Spleen (tissue), 11 donors: ENCODE measurements at regions not wholly inside any gene's neighbourhood (a gene's known extent, or its start where the extent isn't known, plus 50 kb on each side); places are given as distances from the start of the nearest gene placed in this dataset.

ENCODE experiments used
- DNase-seq: peaks from one replicate; pipeline ENCODE4 v3.0.0-alpha.2; 2020
- H3K27ac ChIP-seq, 8 donors: fragments of 200-600 bp; sonication (generic) in 7 of 8; 1 replicate in 4 of 8; 2 replicates in 4 of 8; pipeline versions ENCODE4 v1.5.0 to v1.8.0; 2016 to 2021; ENCODE audit warnings: inconsistent platforms in 4 of 8, mild to moderate bottlenecking in 4 of 8, moderate library complexity in 1 of 8
- H3K27me3 ChIP-seq, 7 donors: fragments of 200-600 bp; sonication (generic) in 6 of 7; replicated peaks in 1 of 7; 1 replicate in 4 of 7; 2 replicates in 3 of 7; pipeline versions ENCODE4 v1.5.0 to v1.8.0; 2016 to 2021; ENCODE audit warnings: inconsistent platforms in 3 of 7, mild to moderate bottlenecking in 1 of 7
- H3K36me3 ChIP-seq, 6 donors: fragments of 200-600 bp; sonication (generic) in 5 of 6; 1 replicate in 4 of 6; 2 replicates in 2 of 6; pipeline versions ENCODE4 v1.5.0 to v1.8.0; 2016 to 2021; ENCODE audit warnings: inconsistent platforms in 2 of 6
- H3K4me1 ChIP-seq, 6 donors: fragments of 200-600 bp; sonication (generic) in 5 of 6; 1 replicate in 3 of 6; 2 replicates in 3 of 6; pipeline versions ENCODE4 v1.5.0 to v1.8.0; 2016 to 2021; ENCODE audit warnings: inconsistent platforms in 3 of 6
- H3K4me3 ChIP-seq, 8 donors: fragments of 200-600 bp; sonication (generic) in 7 of 8; 1 replicate in 4 of 8; 2 replicates in 4 of 8; pipeline versions ENCODE4 v1.5.0 to v1.8.0; 2016 to 2021; ENCODE audit warnings: inconsistent platforms in 4 of 8, mild to moderate bottlenecking in 4 of 8, moderate library complexity in 2 of 8
- H3K9me3 ChIP-seq, 8 donors: fragments of 200-600 bp; sonication (generic) in 7 of 8; 1 replicate in 4 of 8; 2 replicates in 4 of 8; pipeline versions ENCODE4 v1.5.0 to v1.8.0; 2016 to 2021; ENCODE audit warnings: inconsistent platforms in 4 of 8
- CTCF ChIP-seq, 11 experiments: fragments of 200-600 bp in 7 of 11; fragments of 450-650 bp in 4 of 11; sonication (generic) in 4 of 11; IDR thresholded peaks in 8 of 11; conservative IDR thresholded peaks in 3 of 11; 1 replicate in 7 of 11; 2 replicates in 4 of 11; pipeline versions ENCODE4 v1.4.0 to v1.8.0; 2016 to 2021; ENCODE audit warnings: antibody characterized with exemption in 11 of 11, inconsistent platforms in 4 of 11, mild to moderate bottlenecking in 1 of 11
- POLR2A ChIP-seq, 3 donors: fragments of 450-650 bp; IDR thresholded peaks; one replicate each; pipeline ENCODE4 v1.5.1; 2017; ENCODE audit warnings: antibody characterized with exemption in 3 of 3, mild to moderate bottlenecking in 1 of 3
- POLR2AphosphoS5 ChIP-seq, 3 donors: sonication (generic); formaldehyde crosslinking; IDR thresholded peaks; one replicate each; pipeline ENCODE4 v1.5.1; 2017; ENCODE audit warnings: antibody characterized with exemption in 3 of 3
- WGBS, 5 donors: extraction: QIAGEN DNeasy Blood & Tissue Kit in 3 of 5; methylation state at CpG; one replicate each; pipeline versions ENCODE4 v1.1.5 to v1.1.7; 2013 to 2018; 5-methylcytosine and 5-hydroxymethylcytosine counted together
- intact Hi-C: fragments of 100-400 bp; cut with DNase I; formaldehyde crosslinking; loops from one replicate; pipeline ENCODE4 v1.15.0; 2023; ENCODE audit warnings: low total_unique reads
- donor health status: healthy with polysubstance abuse.
- donor health status: DM: no; HTN: no; CAD: no; lungs with moderate emphysema.
- donor health status: DM: no; HTN: no; CAD: no.
- donor health status: Bipolar disorder and iron deficiency.
- donor health status: healthy.
- donor health status: DM: no; HTN: no; CAD: no.
- donor health status: DM: yes; HTN: yes; CAD: no.

- Histone ChIP-seq H3K27ac (no peak overlapping the region), H3K9me3 (peaks cover 0 to 3% (median 0%) of the 10 kb centered on the region in 8 donors), H3K27me3 (no peaks in the 10 kb centered on the region), H3K4me1 (no peaks in the 10 kb centered on the region), H3K4me3 (no peak overlapping the region), H3K36me3 (no peaks in the 10 kb centered on the region)
- TF ChIP-seq POLR2A (IDR thresholded peaks at IDR 0.05) (no peak), POLR2AphosphoS5 (IDR thresholded peaks at IDR 0.05) (no peak), CTCF (IDR thresholded peaks at IDR 0.05 in 8 of 11, conservative IDR thresholded peaks at IDR 0.05 in 3 of 11) (no peak)
- WGBS, 5 donors, result 70 to 92% (median 88%) methylated on average over 1 of the region's 1 CpG
- intact Hi-C loops, result no loop called here
- DNase-seq, result no peak
Measured at GRCh38 chr20:7217606-7218005, 450.1 kb downstream of the BMP2 start.

GRCh38 chr20:7220755-7221154, 453.3 kb downstream of the BMP2 start:
- H3K36me3 ChIP-seq, result no peaks in the 10 kb centered on the region
- H3K4me1 ChIP-seq, result no peaks in the 10 kb centered on the region
- intact Hi-C loops, result no loop called here
- 67 to 87% (median 78%) methylated on average over 1 of the region's 1 CpG for WGBS, 5 donors
- H3K27ac ChIP-seq, result no peak overlapping the region
- H3K27me3 ChIP-seq, result no peaks in the 10 kb centered on the region
- no peak overlapping the region for H3K4me3 ChIP-seq
- no peak for DNase-seq
- TF ChIP-seq POLR2AphosphoS5 (IDR thresholded peaks at IDR 0.05) (no peak), POLR2A (IDR thresholded peaks at IDR 0.05) (no peak), CTCF (IDR thresholded peaks at IDR 0.05 in 8 of 11, conservative IDR thresholded peaks at IDR 0.05 in 3 of 11) (no peak)
- peaks cover 0 to 27% (median 16%) of the 10 kb centered on the region in 8 donors for H3K9me3 ChIP-seq

- Histone ChIP-seq H3K27ac (no peak overlapping the region), H3K4me3 (no peak overlapping the region), H3K9me3 (peaks cover 0 to 44% (median 29%) of the 10 kb centered on the region in 8 donors), H3K4me1 (no peaks in the 10 kb centered on the region), H3K36me3 (no peaks in the 10 kb centered on the region), H3K27me3 (no peaks in the 10 kb centered on the region)
- 58 to 70% (median 63%) methylated on average over 2 of the region's 2 CpGs for WGBS, 5 donors
- no peak for DNase-seq
- intact Hi-C loops, result no loop called here
- no peak for TF ChIP-seq POLR2A (IDR thresholded peaks at IDR 0.05)
- TF ChIP-seq POLR2AphosphoS5 (IDR thresholded peaks at IDR 0.05), result no peak
- no peak for TF ChIP-seq CTCF (IDR thresholded peaks at IDR 0.05 in 8 of 11, conservative IDR thresholded peaks at IDR 0.05 in 3 of 11)
Measured at GRCh38 chr20:7226156-7226555, 458.7 kb downstream of the BMP2 start.

- TF ChIP-seq POLR2AphosphoS5 (IDR thresholded peaks at IDR 0.05) (no peak), POLR2A (IDR thresholded peaks at IDR 0.05) (no peak), CTCF (IDR thresholded peaks at IDR 0.05 in 8 of 11, conservative IDR thresholded peaks at IDR 0.05 in 3 of 11) (no peak)
- no peaks in the 10 kb centered on the region for H3K27me3 ChIP-seq
- DNase-seq, result no peak
- H3K36me3 ChIP-seq, result no peaks in the 10 kb centered on the region
- intact Hi-C loops, result no loop called here
- H3K9me3 ChIP-seq, result peaks cover 0 to 42% (median 27%) of the 10 kb centered on the region in 8 donors
- no peaks in the 10 kb centered on the region for H3K4me1 ChIP-seq
- no peak overlapping the region for H3K4me3 ChIP-seq
- no peak overlapping the region for H3K27ac ChIP-seq
Measured at GRCh38 chr20:7231303-7231702, 463.8 kb downstream of the BMP2 start.
